PFSK-1 (cell line): ENCODE measurements at regions not wholly inside any gene's neighbourhood (a gene's known extent, or its start where the extent isn't known, plus 50 kb on each side); places are given as distances from the start of the nearest gene placed in this dataset.

Experiments used
- FOXP2 ChIP-seq: optimal IDR thresholded peaks from 2 replicates; pipeline ENCODE3; 2011; ENCODE audit warnings: borderline replicate concordance, control low read depth, inconsistent platforms; ENCODE audit not compliant: insufficient read depth; ENCODE audit errors: extremely low read length, extremely low read depth
- POLR2AphosphoS5 ChIP-seq: IDR thresholded peaks from 2 replicates; pipeline ENCODE4 v1.6.1; 2012; ENCODE audit warnings: low read depth, mild to moderate bottlenecking, control low read depth, low read length, moderate library complexity
- SIN3A ChIP-seq: IDR thresholded peaks from 2 replicates; pipeline ENCODE4 v1.6.1; 2012; ENCODE audit warnings: mild to moderate bottlenecking, low read length, moderate library complexity, borderline replicate concordance; ENCODE audit not compliant: insufficient read depth
- TAF1 ChIP-seq: IDR thresholded peaks from 2 replicates; pipeline ENCODE4 v1.6.1; 2012; ENCODE audit warnings: low read length, control low read depth, borderline replicate concordance; ENCODE audit not compliant: insufficient read depth
- TF ChIP-seq, protein P1 (sequence below), 2 experiments: IDR thresholded peaks; 2 replicates each; pipeline versions ENCODE4 v1.6.1 to v1.8.0; 2011 to 2012; ENCODE audit warnings: low read depth in 2 of 2, low read length in 2 of 2, control low read depth in 1 of 2, inconsistent platforms in 1 of 2, mild to moderate bottlenecking in 1 of 2, moderate library complexity in 1 of 2; ENCODE audit not compliant: insufficient read depth in 1 of 2

GRCh38 chr5:166948679-166949078, 1342.8 kb upstream of the WWC1 start:
- no peak for TF ChIP-seq POLR2AphosphoS5
- no peak for TF ChIP-seq FOXP2
- no peak for TF ChIP-seq SIN3A
- TF ChIP-seq, protein P1, sequence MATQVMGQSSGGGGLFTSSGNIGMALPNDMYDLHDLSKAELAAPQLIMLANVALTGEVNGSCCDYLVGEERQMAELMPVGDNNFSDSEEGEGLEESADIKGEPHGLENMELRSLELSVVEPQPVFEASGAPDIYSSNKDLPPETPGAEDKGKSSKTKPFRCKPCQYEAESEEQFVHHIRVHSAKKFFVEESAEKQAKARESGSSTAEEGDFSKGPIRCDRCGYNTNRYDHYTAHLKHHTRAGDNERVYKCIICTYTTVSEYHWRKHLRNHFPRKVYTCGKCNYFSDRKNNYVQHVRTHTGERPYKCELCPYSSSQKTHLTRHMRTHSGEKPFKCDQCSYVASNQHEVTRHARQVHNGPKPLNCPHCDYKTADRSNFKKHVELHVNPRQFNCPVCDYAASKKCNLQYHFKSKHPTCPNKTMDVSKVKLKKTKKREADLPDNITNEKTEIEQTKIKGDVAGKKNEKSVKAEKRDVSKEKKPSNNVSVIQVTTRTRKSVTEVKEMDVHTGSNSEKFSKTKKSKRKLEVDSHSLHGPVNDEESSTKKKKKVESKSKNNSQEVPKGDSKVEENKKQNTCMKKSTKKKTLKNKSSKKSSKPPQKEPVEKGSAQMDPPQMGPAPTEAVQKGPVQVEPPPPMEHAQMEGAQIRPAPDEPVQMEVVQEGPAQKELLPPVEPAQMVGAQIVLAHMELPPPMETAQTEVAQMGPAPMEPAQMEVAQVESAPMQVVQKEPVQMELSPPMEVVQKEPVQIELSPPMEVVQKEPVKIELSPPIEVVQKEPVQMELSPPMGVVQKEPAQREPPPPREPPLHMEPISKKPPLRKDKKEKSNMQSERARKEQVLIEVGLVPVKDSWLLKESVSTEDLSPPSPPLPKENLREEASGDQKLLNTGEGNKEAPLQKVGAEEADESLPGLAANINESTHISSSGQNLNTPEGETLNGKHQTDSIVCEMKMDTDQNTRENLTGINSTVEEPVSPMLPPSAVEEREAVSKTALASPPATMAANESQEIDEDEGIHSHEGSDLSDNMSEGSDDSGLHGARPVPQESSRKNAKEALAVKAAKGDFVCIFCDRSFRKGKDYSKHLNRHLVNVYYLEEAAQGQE (IDR thresholded peaks at IDR 0.05; ENCODE audit: insufficient read depth in 1 of 2, low read depth in 2 of 2, low read length in 2 of 2), result no peak
- TF ChIP-seq TAF1, result no peak

GRCh38 chr5:166952048-166952447, 1339.4 kb upstream of the WWC1 start:
- no peak for TF ChIP-seq FOXP2
- TF ChIP-seq POLR2AphosphoS5, result no peak
- TF ChIP-seq SIN3A, result no peak

DNA sequence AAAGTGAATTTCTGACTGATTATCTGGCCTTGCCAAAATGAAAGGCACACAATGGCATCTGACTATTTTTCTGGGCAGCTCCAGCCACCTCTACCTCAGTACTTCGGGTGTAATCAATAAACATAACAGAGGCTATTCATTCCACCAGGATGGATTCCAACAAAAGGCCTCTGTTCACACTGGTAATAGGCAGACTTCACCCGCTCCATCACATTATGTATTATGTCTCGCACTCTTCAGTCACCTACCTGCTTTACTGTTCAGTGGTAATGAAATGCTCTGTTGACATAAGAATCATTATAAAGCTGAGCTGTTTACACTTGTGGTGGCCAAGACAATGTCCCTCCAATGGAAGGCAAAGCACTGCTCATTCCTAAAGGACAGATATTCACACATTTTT, 1333.7 kb upstream of the WWC1 start:
- TF ChIP-seq, protein P1 (IDR thresholded peaks at IDR 0.05; ENCODE audit: insufficient read depth in 1 of 2, low read depth in 2 of 2, low read length in 2 of 2), result no peak
- TF ChIP-seq FOXP2 (no peak), TAF1 (no peak), POLR2AphosphoS5 (no peak), SIN3A (no peak)

GRCh38 chr5:166959766-166960165, 1331.7 kb upstream of the WWC1 start:
- no peak for TF ChIP-seq POLR2AphosphoS5
- TF ChIP-seq FOXP2, result no peak
- TF ChIP-seq, protein P1 (IDR thresholded peaks at IDR 0.05; ENCODE audit: insufficient read depth in 1 of 2, low read depth in 2 of 2, low read length in 2 of 2), result no peak
- TF ChIP-seq TAF1, result no peak
- no peak for TF ChIP-seq SIN3A

GRCh38 chr5:166961028-166961427, 1330.4 kb upstream of the WWC1 start:
- no peak for TF ChIP-seq TAF1
- no peak for TF ChIP-seq SIN3A
- no peak for TF ChIP-seq POLR2AphosphoS5
- TF ChIP-seq FOXP2, result no peak
- TF ChIP-seq, protein P1 (IDR thresholded peaks at IDR 0.05; ENCODE audit: insufficient read depth in 1 of 2, low read depth in 2 of 2, low read length in 2 of 2), result no peak
